ENCODE measurements at regions not wholly inside any gene's neighbourhood (a gene's known extent, or its start where the extent isn't known, plus 50 kb on each side); places are given as distances from the start of the nearest gene placed in this dataset.
"Not testable (repeated sequence)": the region's sequence is repeated elsewhere in the genome, so short reads cannot be mapped to it uniquely, and the experiment has no call there.

DNA sequence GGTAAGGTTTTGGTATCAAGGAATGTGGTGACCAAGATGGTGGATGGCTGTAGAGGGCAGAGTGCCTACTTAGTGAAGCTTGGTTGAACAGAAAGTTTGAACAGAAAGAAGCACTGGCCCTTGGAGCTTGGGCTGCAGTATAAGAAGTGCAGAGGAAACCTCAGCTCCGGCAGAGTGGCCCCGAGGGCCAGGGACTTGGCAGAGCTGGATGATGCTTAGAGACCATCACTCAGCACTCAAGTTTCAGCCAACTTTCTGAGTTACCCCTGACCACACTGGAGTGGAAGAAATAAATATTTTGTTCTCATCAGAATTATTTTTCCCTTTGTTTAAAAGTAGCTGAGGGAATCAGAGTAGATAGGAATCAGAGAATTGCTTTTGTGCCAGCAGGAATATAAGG lies 336.7 kb downstream of the C7orf25 start:
- no peak for DNase-seq (ENCODE audit: low read depth in 3 of 3, low spot score in 2 of 3)

GRCh38 chr7:42574685-42575084 lies 337.2 kb downstream of the C7orf25 start:
- DNase-seq (ENCODE audit: low read depth in 3 of 3, low spot score in 2 of 3), result no peak

DNA sequence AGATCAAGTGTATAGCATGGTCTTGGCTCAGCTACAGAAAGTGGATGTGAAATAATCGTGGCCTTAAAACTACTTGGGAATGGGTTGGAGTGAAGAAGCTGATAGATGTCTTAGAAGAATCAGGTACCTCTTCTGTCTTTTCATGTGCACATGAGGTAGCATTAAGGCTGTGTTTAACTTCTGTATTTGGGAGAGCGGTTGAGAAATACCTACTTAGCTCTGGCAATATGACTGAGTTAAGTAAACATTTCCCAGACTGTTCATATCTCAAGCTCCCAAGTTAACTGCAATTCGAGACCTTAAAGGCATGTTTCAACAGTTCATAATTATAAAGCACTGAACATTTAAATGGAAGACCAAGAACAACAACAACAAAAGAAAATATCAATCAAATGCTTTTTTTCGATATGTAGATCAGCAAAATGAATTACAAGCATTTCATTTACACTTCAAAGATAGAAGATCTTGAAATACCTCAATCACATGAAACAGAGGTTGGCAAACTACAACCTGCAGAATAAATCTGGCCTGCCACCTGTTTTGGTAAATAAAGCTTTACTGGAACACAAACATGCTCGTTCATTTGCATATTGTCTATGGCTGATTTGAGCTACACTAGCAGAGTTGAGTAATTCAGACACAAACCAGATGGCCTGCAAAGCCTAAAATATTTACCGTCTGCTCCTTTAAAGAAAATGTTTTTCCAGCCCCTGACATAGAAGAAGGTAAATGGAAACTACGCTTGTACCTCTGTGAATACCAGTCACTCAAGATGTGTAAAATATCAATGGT lies 337.1 kb upstream of the GLI3 start:
- DNase-seq (ENCODE audit: low read depth in 3 of 3, low spot score in 2 of 3), result no peak

DNA sequence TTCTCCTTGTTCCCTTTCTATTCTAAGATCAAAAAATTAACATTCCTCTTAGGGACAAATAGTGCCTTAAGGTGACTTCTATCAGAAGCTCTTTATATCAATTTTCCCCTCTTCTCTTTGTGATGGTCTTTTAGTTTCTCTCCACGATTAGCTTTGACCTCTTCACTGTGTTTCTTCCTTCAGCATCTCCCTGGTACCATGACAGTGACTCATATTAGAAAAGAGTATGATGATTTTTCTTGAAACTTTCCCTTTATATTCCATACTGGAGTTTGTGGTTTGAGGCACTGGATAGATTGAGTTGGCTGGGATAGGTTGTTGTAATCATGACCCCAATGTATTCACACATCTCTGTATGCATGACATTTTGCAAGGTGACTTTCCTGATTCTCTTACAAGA lies 335.6 kb upstream of the GLI3 start:
- no peak for DNase-seq (ENCODE audit: low read depth in 3 of 3, low spot score in 2 of 3)

DNA sequence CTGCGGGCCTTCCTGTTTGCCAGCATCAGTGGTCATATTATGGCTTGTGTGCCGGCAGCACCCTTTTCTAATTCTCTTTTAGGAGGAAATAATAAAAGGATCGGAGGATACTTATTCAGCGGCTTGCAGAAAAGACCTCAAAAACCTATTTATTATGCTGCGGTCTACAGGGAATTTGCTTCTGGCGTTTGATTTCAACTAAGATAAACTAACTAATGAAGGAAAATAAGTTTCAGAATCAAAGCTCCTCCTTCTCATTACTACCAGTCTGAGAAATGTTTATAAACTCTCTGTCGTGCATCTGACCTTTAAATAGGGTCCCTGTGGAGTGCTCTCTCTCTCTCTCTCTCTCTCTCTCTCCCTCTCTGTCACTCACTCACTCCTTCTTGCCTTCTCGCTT lies 335.0 kb upstream of the GLI3 start:
- no peak for DNase-seq (ENCODE audit: low read depth in 3 of 3, low spot score in 2 of 3)

DNA sequence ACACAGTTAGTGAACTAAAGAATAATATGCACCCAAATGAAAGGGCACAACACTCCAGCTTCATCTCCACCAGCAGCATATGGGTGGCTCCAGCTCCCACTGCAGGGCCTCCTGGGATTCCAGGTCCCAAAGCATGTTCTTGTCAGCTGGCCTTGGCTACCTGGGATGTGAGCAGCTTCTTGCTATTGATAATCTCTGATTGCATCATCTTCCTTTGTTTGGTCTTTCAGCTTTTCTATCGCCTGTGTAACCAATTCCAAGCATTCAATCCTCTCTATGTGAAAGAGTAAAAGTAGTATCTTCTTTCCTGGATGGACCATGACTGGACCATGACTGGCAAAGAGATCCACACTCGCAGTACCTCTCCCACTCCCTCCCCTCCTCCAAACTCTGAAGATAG lies 333.9 kb upstream of the GLI3 start:
- no peak for DNase-seq (ENCODE audit: low read depth in 3 of 3, low spot score in 2 of 3)

DNA sequence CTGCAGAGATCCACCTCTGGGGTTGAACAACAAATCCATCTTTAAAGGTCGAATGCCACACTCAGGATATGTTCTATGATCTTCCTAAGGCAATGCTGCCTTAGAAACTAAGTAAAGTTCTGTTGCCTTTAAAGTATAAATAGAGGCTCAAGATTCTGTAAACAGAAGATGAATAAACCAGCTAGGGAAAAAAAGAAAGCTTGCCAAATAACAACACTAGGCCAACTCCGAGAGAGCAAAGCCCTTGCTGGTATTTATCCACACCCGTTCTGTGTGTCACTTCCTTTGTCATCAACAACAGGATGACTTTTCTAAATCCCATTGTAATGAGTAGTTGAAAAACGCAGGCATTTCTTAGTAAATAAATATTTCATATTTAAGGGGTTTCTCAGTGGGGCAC lies 330.0 kb upstream of the GLI3 start:
- no peak for DNase-seq (ENCODE audit: low read depth in 3 of 3, low spot score in 2 of 3)

DNA sequence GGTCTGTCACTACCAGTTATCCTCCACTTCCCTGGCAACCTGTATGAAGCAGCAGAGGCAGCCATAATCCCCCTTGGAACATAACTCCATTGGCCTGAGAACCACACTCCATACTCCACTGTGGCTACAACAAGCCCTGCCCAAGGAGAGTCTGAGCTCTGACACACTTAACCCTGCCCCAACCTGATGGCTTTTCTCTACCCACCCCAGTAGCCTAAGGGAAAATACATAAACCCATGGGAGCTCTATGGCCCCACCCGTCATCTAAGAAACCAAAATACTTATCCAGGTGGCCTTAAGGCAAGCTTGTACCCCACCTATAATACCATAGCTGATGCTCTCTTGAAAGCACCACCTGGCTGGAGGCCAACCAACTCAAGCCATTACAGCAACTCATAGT lies 324.8 kb upstream of the GLI3 start:
- no peak for DNase-seq (ENCODE audit: low read depth in 3 of 3, low spot score in 2 of 3)

- DNase-seq (ENCODE audit: low read depth in 3 of 3, low spot score in 2 of 3), result no peak
These were observed 323.9 kb upstream of the GLI3 start for GRCh38 chr7:42560866-42561265.

DNA sequence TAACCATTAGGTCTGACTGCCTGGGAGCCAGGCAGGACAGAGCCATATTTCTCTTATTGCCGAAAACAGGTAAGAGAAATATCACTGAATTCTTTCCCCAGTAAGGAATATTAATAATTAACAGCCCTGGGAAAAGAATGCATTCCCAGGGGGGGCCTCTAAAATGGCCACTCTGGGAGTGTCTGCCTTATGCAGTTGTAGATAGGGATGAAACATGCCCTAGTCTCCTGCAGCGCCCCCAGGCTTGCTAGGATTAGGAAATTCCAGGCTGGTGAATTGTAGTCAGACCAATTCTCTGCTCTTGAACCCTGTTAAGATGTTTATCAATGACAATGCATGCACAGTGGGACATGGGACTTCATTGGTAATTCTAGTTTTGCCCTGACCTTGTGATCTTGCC lies 317.9 kb upstream of the GLI3 start:
- DNase-seq (ENCODE audit: low read depth in 3 of 3, low spot score in 2 of 3), result not testable (repeated sequence)

GRCh38 chr7:42552227-42552626 lies 315.2 kb upstream of the GLI3 start:
- no peak for DNase-seq (ENCODE audit: low read depth in 3 of 3, low spot score in 2 of 3)

DNA sequence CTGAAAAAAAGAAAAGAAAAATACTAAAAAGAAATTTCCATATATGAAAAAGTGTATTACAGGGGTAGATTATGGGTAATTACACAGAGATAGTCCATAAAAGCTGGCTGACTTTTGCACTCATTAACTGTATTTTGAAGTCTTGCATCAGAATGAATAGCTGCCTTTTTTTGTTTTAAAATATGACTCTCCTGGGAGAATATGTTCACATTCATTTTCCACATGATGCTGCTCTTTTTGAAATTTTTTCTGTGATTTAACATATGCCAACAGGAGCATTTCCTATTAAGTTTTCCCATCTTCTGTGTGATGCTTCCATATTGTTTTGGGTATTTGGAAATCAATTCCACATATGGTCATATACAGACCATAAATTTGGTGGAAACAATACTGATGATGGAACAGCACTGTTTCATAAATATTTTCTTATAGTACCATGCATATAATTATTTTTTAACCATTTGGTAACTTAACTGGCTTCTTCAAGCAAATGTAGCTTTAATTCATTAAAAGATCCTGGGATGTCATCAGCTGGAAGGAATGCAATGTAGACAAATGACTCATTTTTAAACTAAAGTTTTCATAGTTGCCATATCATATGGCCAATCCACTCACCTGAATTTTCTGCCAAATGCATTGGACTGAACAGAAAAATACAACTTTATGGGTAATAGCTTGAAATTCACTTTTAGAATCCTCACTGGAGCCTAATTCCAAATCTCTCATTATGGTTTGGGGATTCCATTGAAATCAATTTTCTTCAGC lies 313.9 kb upstream of the GLI3 start:
- DNase-seq (ENCODE audit: low read depth in 3 of 3, low spot score in 2 of 3), result no peak

DNA sequence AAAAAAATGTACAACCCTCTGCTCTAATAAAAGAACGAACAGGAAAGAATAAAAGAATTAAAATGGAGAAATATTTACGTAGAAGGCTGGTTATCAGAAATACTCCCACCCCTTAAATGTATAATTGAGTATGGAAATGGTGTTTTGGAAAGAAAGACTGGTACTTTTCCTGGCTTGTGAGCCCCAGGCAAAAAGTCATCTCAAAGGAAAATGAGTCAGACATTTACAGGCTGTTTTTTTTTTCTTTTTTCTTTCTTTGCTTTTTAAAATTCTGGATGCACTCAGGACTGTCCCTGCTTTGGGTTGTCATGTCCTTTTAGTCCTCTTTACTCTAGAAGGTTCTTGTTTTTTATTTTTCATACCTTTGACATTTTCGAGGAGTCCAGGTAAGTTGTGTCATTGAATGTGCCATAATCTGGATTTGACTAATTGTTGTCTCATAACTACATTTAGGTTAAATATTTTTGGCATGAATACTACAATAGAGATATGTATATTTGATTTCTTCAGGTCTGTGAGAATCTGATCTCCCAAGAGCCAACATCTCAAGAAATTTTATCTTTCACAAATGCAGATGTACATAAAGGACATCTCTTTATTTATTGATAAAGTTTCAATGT lies 313.0 kb upstream of the GLI3 start:
- no peak for DNase-seq (ENCODE audit: low read depth in 3 of 3, low spot score in 2 of 3)

- no peak for DNase-seq (ENCODE audit: low read depth in 3 of 3, low spot score in 2 of 3)
These were observed 312.0 kb upstream of the GLI3 start for GRCh38 chr7:42548816-42549611.

DNA sequence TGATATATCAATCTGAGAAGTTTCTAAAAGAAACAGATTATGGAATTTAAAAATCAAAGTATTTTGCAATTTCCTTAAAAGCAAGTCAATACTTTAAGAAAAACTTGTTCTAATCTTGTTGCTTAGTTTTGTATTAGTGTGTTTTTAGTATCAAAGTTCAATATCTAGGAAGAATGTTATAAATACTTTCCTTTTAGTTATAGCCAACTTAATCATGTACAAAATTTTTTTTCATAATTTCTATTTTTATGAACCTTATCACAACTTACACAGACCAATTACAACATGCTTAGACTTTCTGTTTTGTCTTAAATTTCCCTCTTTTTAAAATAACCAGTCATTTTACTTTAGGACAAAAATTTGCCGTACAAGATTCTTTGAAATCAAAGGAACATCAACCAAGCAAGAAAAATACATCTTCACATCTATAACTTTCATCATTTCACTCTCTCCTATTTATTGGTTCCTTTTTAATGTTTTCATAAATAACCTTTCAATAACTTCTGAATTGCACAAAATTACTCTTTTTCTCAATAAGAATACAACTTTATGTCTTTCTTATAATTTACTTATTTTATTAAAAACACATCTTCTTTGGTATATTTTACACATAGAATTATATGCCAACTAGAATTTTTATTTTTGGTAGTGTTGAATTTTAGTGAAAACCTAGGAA lies 308.2 kb upstream of the GLI3 start:
- DNase-seq (ENCODE audit: low read depth in 3 of 3, low spot score in 2 of 3), result no peak

GRCh38 chr7:42543953-42544352 lies 306.9 kb upstream of the GLI3 start:
- no peak for DNase-seq (ENCODE audit: low read depth in 3 of 3, low spot score in 2 of 3)

DNA sequence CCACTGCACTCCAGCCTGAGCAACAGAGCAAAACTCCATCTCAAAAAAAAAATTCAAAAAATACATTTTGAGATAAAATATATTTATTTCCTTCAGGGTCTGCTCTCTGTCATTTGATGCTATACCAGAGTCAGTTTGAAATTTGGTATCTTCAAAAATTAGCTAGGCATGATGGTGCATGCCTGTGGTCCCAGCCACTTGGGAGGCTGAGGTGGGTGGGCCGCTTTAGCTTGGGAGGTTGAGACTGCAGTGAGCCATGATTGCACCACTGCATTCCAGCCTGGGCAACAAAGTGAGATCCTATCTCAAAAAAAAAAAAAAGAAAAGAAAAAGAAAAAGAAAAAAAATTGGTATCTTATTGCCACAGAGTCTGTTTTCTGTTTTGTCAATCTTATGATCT lies 305.4 kb upstream of the GLI3 start:
- not testable (repeated sequence) for DNase-seq (ENCODE audit: low read depth in 3 of 3, low spot score in 2 of 3)

DNA sequence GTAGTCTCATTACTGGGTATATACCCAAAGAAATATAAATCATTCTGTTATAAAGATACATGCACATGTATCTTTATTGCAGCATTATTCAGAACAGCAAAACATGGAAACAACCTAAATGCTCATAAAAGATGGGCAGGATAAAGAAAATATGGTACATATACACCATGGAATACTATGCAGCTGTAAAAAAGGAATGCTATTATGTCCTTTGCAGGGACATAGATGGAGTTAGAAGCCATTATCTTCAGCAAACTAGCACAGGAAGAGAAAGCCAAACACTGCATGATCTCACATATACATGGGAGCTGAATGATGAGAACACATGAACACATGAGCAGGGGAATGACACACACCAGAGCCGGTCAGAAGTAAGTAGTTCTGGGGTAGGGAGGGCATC lies 297.4 kb upstream of the GLI3 start:
- no peak for DNase-seq (ENCODE audit: low read depth in 3 of 3, low spot score in 2 of 3)

DNA sequence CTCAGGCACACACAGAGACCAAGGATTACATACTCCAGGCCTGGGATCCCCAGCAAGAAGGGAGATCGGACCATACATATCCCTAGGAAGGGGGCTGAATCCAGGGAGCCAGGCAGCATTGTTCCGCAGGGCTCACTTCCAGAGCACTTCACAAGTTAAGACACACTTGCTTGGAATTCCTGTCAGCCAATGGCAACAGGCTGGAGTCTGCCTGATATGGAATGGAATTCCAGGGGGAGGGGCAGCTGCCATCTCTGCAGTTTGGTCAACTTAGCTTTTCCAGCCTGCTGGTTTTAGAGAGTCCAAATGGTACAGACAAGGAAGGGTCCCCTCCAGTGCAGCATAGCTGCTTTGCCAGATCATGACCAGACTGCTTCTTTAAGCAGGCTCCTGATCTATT lies 290.0 kb upstream of the GLI3 start:
- no peak for DNase-seq (ENCODE audit: low read depth in 3 of 3, low spot score in 2 of 3)

DNA sequence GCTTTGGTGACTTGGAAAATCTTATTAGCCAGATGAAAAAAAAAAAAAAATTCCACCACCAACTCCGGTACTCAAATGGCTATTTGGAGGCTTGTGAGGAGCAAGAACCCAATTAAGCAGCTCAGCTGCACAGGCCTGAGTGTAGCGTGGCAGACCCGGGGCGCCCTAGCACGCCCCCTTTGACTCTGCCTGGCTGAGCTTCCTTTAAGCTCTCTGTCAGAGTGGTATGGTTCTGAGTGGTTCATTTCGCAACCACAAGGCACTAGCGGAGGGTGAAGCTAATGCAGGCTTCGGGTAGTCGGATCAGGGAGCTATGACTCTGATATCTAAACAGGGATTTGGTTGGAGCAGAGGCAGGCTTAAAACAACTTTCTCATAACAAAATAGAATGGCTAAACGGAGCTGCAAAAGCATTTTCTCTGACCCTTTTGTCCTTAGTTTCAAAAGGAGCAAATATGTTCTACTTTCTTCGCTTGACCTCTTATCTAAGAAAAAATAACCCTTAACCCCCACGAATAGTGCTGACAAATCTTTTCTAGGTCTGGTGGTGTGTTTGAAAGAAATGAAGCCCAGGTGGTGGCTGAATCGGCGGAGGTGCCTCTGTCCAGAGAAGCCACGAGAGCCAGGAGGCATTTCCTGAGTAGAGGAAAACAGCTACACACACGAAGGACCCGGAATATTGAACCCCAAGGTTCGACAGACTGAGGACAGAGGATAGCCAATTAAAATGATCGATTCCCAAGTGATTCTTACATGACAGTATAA lies 285.4 kb upstream of the GLI3 start:
- no peak for DNase-seq (ENCODE audit: low read depth in 3 of 3, low spot score in 2 of 3)

All from right renal cortex interstitium (tissue), 3 donors.